Stimulated activated CD4-positive, alpha-beta T cell treated with anti-CD3 and anti-CD28 coated beads, Interleukin-2, amount 100 ng/mL, for 4 hours (primary cell): ENCODE measurements at regions not wholly inside any gene's neighbourhood (a gene's known extent, or its start where the extent isn't known, plus 50 kb on each side); places are given as distances from the start of the nearest gene placed in this dataset.
"Not testable (repeated sequence)": the region's sequence is repeated elsewhere in the genome, so short reads cannot be mapped to it uniquely, and the experiment has no call there.

Experiments
- DNase-seq: peaks from one replicate; pipeline ENCODE4 v3.0.0-alpha.2; 2020; ENCODE audit warnings: low read depth

DNA sequence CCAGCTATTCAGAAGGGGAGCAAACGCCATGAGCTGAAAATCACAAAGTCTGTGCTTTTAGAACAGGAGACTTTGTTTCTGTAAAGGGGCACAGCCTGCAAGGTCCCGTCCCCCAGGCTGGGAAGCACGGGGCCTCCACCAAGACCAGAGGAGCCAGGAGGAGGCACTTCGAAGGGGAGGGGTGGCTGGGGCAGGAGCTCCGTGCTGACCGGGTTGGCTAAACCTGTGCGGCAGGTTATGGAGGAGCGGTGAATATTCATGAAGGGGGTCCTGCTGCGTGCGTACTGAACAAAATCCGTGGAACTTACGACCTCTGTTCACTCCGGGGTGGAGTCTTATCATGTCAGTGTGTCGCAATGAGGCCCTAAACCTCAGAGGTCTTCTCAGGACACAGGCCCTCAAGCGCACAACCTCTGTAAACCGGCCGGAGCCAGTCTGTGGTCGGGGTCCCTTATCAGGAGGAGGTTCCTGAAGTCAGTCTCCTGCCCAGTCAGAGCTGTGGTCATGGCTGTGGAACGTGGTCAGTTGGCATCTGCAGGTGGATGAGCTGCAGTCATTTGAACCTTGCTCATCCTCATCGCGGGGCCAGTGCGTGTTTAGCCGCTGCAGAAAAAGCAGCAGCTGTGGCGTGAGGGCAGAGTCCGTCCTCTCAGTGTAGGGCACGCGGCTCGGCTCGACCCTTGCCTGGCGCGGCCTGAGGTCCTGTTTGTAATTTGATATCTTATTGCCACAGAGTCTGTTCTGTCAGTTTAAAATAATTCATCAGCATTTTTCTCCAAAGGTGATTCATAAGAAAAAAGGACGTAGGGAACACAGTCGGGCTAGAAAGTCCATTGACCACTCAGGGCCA, 5507.7 kb upstream of the TPTE start:
- DNase-seq: not testable (repeated sequence)

DNA sequence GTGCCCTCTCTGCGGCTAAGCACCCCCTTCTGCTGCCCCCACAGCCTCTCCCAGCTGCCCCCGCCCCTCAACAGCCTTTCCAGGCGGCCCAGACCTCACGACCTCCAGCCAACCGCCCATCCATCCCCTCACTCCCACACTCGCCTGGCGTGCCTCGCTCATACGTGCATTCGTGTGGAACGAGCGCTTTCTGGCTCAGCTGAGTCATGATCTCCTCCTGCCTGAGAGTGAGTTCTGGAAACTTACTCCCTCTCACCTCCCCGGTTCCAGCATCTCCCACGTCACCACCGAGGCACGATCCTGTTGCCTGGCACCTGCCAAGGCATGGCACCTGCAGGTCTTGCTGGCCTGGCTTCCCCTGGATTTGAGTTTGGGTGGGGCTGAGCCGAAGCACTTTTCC, 5506.2 kb upstream of the TPTE start:
- not testable (repeated sequence) for DNase-seq

DNA sequence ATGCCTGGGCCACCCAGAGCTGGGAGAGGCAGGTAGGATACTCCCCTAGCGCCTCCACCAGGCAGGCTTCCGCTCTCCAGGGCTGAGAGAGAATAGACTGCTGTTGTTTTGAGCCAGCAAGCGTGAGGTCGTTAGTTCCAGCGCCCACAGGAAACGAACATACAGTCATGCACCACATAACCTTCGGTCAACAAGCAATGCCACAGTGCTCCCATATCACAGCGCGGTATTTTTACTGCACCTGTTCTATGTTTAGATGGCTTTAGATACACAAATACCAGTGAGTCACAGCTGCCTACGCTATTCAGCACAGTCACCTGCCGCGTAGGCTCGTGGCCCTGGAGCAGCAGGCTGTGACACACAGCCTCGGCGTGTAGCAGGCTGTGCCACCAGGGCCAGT, 5502.3 kb upstream of the TPTE start:
- not testable (repeated sequence) for DNase-seq

GRCh38 chr21:5021815-5022214, 5499.6 kb upstream of the TPTE start:
- not testable (repeated sequence) for DNase-seq

DNA sequence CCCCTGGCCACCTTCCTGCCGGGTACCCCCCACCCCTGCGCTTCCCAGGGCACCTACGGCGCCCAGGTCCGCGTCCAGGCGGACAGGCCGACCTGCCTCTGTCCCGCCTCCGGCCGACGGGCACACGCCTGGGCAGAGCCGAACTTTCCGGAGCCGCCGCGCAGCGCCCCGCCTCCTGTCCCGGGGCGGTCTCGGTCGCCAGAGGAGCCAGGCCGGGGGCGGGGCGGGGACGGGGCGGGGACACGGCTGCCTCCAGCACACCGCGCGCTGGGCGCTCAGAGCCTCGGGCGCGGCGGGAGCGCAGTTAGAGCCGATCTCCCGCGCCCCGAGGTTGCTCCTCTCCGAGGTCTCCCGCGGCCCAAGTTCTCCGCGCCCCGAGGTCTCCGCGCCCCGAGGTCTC, 5499.1 kb upstream of the TPTE start:
- not testable (repeated sequence) for DNase-seq

DNA sequence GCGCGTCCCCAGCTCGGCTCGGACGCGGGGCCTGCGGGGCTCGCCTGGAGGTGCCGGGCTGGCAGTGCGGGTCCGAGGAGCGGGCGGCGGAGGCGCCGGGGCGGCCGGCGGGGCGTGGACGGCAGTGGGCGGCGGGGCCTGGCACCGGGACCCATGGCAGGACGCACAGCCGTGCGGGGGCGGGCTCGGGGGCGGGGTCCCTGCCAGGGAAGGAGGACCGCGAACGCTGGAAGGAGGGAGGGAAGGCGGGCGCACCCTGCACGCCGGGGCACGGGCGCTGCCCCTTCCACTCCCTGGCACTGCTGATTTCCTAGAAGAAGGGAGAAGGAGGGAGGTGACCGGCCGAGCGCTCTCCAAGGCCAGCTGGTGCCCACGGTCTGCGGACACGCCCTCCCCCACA, 5498.6 kb upstream of the TPTE start:
- DNase-seq: not testable (repeated sequence)

DNA sequence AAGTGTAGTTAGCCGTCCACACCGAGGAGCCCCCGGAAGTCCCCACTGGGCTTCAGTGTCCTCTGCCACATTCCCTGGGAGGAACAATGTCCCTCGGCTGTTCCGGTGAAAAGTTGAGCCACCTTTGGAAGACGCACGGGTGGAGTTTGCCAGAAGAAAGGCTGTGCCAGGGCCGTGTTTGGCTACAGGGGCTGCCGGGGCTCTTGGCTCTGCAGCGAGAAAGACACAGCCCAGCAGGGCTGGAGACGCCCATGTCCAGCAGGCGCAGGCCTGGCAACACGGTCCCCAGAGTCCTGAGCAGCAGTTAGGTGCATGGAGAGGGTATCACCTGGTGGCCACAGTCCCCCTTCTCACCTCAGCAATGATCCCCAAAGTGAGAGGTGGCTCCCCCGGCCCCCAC, 5486.2 kb upstream of the TPTE start:
- DNase-seq: not testable (repeated sequence)

DNA sequence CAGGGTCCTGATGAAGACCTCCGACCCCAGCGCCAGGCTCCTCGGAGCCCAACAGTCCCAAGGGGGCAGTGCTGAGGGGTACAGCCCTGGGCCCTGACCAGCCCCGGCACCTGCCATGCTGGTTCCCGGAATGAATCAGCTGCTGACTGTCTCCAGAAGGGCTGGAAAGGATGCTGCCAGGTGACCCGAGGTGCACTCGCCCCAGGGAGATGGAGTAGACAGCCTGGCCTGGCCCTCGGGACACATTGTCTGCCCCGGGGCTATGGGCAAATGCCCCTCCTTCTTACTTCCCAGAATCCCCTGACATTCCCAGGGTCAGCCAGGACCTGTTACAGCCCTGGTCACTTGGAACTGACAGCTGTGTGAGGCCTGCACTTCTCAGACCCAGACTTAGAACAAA, 5485.8 kb upstream of the TPTE start:
- not testable (repeated sequence) for DNase-seq

DNA sequence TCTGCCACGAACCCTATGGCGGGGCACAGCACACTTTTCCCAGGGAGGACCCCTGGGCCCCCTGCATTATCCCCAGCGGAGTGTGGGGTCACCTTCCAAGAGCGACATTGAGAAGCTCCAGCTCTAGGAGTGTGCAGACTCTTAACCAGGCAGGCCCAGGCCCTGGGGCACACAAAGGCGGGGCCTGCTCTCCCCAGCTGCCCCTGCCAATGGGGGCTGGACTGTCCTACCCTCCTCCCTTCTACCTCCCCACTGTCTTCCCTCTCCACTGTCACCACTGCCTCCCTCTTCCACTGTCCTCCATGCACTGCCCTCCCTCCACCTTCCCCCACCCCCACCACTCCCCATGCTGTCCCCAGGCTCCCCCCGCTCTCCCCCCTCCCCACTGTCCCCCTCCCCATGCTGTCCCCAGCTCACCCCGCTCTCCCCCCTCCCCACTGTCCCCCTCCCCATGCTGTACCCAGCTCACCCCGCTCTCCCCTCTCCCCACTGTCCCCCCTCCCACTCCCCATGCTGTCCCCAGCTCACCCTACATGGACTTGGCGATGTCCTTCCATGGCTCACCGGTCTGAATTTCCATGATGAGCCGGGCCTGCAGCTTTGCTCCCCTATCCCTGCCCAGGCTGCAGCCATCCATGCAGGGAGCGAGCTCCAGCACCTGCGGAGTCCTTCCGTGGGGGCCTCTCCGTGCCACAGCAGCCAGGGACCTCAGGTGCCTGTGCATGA, 5483.6 kb upstream of the TPTE start:
- DNase-seq: not testable (repeated sequence)

- DNase-seq: not testable (repeated sequence)
Measured at GRCh38 chr21:5039926-5040325, 5481.5 kb upstream of the TPTE start.

DNA sequence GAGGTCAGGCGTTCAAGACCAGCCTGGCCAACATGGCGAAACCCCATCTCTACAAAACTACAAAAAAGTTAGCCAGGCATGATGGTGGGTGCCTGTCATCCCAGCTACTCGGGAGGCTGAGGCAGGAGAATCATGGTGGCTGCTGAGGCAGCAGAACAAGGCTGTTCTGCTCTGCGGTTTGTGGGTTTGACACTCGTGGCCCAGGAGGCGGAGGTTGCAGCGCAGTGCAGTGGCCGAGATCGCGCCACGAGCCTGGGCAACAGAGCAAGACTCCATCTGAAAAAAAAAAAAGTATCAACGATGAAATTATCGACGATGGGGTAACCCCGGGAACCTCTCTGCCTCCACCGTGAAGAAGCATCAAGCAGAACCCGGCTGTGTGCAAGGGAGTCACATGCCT, 5478.8 kb upstream of the TPTE start:
- not testable (repeated sequence) for DNase-seq

GRCh38 chr21:5044812-5045211, 5476.6 kb upstream of the TPTE start:
- DNase-seq: not testable (repeated sequence)

DNA sequence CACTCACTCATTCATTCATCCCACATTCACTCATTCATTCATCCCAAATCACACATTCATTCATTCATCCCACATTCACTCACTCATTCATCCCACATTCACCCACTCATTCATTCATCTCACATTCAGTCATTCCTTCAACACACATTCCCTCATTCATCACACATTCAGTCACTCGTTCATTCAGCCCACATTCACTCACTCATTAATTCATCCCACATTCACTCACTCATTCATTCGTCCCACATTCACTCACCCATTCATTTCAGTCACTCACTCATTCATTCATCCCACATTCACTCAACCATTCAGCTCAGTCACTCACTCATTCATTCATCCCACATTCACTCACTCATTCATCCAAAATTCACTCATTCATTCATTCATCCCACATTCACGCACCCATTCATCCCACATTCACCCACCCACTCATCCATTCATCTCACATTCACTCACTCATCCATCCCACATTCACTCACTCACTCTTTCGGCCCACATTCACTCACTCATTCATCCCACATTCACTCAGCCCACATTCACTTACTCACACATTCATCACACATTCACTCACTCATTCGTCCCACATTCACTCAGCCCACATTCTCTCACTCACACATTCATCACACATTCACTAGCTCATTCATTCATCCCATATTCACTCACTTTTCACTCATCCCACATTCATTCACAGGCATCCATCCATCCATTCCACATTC, 5469.9 kb upstream of the TPTE start:
- DNase-seq: not testable (repeated sequence)

GRCh38 chr21:5055027-5055754, 5466.2 kb upstream of the TPTE start:
- not testable (repeated sequence) for DNase-seq

- not testable (repeated sequence) for DNase-seq
Measured at GRCh38 chr21:5055996-5056962, 5465.1 kb upstream of the TPTE start.

- DNase-seq: not testable (repeated sequence)
Measured at GRCh38 chr21:5057077-5057476, 5464.3 kb upstream of the TPTE start.

- DNase-seq: not testable (repeated sequence)
Measured at GRCh38 chr21:5060364-5061083, 5460.9 kb upstream of the TPTE start.

DNA sequence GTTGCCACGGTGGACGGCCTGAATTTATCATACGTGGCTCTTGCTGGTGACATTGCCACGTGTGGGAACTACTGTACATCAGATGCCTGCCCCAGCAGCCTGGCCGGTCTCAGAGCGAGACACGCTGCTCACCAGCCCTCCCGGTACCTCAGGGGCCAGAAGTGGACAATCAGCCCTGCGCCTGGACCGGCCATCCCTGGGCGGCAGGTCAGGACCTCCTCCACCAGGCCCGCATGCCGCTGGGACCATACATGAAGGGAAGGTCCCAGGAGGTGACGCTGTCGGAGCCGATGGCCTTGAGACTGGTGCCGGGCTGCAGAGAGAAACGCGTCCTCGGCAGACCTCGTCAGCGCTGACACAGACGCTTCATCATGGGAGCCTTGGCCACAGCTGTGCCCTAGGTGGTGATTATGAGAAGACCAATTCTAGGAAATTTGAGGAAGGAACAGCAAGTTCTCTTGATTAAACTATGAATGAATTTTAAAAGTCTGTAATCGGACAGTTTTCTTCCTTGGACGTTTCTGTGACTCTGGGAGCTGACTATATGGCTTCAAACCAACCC, 5456.7 kb upstream of the TPTE start:
- DNase-seq: not testable (repeated sequence)
